ENCODE measurements at regions not wholly inside any gene's neighbourhood (a gene's known extent, or its start where the extent isn't known, plus 50 kb on each side); places are given as distances from the start of the nearest gene placed in this dataset.

DNA sequence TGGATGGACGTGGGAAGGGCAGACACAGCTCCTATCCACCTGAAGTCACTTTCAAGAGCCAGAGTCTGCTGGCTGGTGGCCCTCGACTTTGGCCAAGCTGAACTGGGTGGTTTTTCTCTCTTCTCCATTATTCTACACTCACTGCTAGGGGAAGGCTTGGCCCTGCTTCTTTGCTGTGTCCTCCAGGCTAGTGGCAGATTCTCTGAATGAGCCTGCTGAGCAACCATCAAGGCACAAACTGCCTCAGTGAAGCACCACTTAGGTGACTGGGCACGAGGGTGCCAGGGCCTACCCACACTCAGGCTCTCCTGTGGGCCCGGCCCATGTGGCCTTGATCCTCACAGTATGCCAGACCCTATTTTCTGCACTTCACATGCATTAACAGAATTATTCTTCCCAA, 92.0 kb downstream of the PJA1 start:
- TF ChIP-seq, protein P1, sequence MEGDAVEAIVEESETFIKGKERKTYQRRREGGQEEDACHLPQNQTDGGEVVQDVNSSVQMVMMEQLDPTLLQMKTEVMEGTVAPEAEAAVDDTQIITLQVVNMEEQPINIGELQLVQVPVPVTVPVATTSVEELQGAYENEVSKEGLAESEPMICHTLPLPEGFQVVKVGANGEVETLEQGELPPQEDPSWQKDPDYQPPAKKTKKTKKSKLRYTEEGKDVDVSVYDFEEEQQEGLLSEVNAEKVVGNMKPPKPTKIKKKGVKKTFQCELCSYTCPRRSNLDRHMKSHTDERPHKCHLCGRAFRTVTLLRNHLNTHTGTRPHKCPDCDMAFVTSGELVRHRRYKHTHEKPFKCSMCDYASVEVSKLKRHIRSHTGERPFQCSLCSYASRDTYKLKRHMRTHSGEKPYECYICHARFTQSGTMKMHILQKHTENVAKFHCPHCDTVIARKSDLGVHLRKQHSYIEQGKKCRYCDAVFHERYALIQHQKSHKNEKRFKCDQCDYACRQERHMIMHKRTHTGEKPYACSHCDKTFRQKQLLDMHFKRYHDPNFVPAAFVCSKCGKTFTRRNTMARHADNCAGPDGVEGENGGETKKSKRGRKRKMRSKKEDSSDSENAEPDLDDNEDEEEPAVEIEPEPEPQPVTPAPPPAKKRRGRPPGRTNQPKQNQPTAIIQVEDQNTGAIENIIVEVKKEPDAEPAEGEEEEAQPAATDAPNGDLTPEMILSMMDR (IDR thresholded peaks at IDR 0.05), result no peak
- no peak for TF ChIP-seq POLR2A (IDR thresholded peaks at IDR 0.05)

Measured in stomach (tissue), 4 donors.